ENCODE measurements at regions not wholly inside any gene's neighbourhood (a gene's known extent, or its start where the extent isn't known, plus 50 kb on each side); places are given as distances from the start of the nearest gene placed in this dataset.

DNA sequence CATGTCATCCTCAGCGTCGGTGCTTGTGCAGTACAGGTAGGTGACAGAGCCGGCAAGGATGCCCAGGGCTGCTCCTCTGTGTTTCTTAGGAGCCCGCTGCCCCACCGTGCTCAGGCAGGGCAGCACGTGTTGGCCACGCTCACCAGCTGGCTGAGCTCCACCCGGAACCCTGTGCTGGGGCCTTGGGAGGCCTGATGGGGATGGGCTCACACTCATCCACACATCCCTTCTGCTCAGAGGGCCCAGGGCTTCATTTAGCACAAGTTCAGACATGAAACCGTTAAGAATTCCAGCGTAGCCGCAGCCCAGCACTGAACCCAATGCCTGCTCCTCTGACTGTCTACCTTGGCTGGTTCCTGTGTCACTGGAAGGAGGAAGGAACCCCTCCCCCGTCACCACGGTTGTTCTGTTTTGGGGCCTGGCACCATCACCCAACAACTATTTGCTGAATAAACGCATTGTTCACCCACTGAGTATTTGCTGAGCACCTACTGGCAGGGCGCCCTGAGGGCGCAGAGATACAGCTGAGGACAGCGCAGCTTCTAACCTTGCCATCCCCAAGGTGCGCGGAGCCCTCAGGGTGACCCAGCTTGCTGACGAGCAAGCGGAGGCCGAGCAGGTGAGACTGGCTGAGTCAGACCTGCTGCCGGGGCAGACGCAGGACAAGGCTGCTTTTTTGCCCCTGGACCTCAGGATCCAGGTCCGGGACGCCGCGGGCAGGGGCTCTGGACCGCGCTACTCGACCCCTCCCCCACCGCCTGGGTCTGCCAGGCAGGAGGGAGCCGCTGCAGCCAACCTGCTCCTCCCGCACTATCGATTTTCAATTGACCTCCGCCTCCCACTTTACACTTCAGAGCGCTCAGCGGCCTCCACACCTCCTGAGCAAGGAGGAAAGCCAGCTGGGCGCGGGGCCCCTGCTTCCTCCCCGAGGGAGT lies 50.6 kb upstream of the RET start:
- no peak for DNase-seq (ENCODE audit: low read depth)
- Histone ChIP-seq H3K27ac (ENCODE audit: low read depth, low read length) (no peak overlapping the region), H3K36me3 (ENCODE audit: insufficient read depth, low read length) (no peaks in the 10 kb centered on the region), H3K27me3 (ENCODE audit: insufficient read depth, low read length) (no peaks in the 10 kb centered on the region), H2AFZ (ENCODE audit: low read depth, low read length) (no peak overlapping the region), H3K4me2 (ENCODE audit: low read length) (no peak overlapping the region), H3K79me2 (ENCODE audit: insufficient read depth, low read length) (no peaks in the 10 kb centered on the region), H3K4me1 (ENCODE audit: insufficient read depth, low read length) (no peaks in the 10 kb centered on the region), H3K4me3 (ENCODE audit: insufficient read depth, low read depth, low read length) (no peak overlapping the region), H4K20me1 (ENCODE audit: insufficient read depth, low read length) (no peaks in the 10 kb centered on the region), H3K9ac (ENCODE audit: low read length) (no peak overlapping the region), H3K9me3 (ENCODE audit: insufficient read depth, low read depth, low read length) (peaks cover 3% of the 10 kb centered on the region)
- Mint-ChIP-seq H3K27me3 (ENCODE audit: low read depth, unreplicated experiment) (peaks cover 58% of the 10 kb centered on the region), H3K36me3 (ENCODE audit: low read depth, unreplicated experiment) (no peaks in the 10 kb centered on the region), H3K4me3 (ENCODE audit: unreplicated experiment) (no peak overlapping the region), H3K4me1 (ENCODE audit: low read depth, unreplicated experiment) (peaks cover 13% of the 10 kb centered on the region), H3K9me3 (ENCODE audit: unreplicated experiment) (peaks cover 7% of the 10 kb centered on the region), H3K27ac (ENCODE audit: unreplicated experiment) (no peak overlapping the region)
- TF ChIP-seq EZH2 (IDR thresholded peaks at IDR 0.05; ENCODE audit: insufficient read depth, low read length), result no peak
- TF ChIP-seq, protein P1, sequence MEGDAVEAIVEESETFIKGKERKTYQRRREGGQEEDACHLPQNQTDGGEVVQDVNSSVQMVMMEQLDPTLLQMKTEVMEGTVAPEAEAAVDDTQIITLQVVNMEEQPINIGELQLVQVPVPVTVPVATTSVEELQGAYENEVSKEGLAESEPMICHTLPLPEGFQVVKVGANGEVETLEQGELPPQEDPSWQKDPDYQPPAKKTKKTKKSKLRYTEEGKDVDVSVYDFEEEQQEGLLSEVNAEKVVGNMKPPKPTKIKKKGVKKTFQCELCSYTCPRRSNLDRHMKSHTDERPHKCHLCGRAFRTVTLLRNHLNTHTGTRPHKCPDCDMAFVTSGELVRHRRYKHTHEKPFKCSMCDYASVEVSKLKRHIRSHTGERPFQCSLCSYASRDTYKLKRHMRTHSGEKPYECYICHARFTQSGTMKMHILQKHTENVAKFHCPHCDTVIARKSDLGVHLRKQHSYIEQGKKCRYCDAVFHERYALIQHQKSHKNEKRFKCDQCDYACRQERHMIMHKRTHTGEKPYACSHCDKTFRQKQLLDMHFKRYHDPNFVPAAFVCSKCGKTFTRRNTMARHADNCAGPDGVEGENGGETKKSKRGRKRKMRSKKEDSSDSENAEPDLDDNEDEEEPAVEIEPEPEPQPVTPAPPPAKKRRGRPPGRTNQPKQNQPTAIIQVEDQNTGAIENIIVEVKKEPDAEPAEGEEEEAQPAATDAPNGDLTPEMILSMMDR (IDR thresholded peaks at IDR 0.05; ENCODE audit: insufficient read depth, low read depth, low read length), result no peak
- FAIRE-seq, result no peak

Small RNA genes lying in the stretch of these regions (microRNA-seq; reads per million reads assigned to microRNA genes)
- 3.8 reads per million, percentile 14 among the genes with 10 or more reads in this experiment for gene MIR5100

All from astrocyte (in vitro differentiated cells and primary cell).